ENCODE measurements at regions not wholly inside any gene's neighbourhood (a gene's known extent, or its start where the extent isn't known, plus 50 kb on each side); places are given as distances from the start of the nearest gene placed in this dataset.

DNA sequence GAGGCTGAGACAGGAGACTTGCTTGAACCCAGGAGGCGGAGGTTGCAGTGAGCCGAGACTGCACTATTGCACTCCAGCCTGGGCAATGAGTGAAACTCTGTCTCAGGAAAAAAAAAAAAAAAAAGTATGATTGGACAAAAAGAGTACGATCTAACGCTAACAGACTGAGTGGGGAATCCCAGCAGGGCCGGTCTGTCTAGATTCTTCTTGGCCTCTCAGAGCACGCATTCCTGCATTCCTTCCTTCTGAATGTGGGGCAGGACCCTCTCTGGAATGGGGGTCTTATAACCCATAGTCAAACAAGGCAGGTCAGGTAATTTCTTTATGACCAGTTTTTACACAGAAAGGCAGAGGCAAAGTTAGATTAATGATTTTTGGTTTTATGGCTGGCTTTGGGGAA is 92.0 kb upstream of the PPM1J start:
- Histone ChIP-seq H3K36me3 (no peaks in the 10 kb centered on the region), H3K27ac (no peak overlapping the region), H3K9me3 (replicated peaks) (no peaks in the 10 kb centered on the region), H3K27me3 (replicated peaks) (no peaks in the 10 kb centered on the region), H3K4me3 (no peak overlapping the region), H3K4me1 (replicated peaks) (no peaks in the 10 kb centered on the region)
- no peak for DNase-seq (ENCODE audit: low read depth in 1 of 2, low spot score in 2 of 2)

DNA sequence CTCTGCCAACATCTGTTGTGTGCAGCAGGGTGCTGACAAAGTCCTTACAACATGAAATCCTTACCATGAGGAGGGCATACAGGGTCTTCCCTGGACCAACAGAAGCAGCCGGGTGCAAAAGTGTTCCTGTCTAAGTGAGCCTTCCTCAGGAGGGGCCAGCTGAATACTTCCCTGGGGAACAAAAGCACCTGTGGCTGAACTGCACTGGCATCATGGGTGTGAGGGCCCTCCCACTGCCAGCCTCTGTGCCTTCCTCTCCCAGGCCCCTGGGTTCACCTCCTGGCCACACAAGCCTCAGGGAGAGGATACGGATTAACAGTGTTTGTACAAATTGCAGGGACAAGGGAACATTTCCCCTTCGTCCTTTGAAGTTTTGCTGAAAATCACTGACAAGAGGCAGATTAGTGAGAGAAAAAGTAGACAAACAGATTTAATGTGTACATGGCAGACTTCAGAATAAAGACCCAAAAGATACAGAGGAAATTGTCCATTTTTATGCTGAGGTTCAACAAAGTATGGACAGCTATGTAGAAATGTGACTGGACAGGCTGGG is 91.0 kb upstream of the PPM1J start:
- Histone ChIP-seq H3K9me3 (replicated peaks) (no peaks in the 10 kb centered on the region), H3K27ac (no peak overlapping the region), H3K36me3 (no peaks in the 10 kb centered on the region), H3K4me1 (replicated peaks) (no peaks in the 10 kb centered on the region), H3K4me3 (no peak overlapping the region), H3K27me3 (replicated peaks) (no peaks in the 10 kb centered on the region)
- no peak for DNase-seq (ENCODE audit: low read depth in 1 of 2, low spot score in 2 of 2)

DNA sequence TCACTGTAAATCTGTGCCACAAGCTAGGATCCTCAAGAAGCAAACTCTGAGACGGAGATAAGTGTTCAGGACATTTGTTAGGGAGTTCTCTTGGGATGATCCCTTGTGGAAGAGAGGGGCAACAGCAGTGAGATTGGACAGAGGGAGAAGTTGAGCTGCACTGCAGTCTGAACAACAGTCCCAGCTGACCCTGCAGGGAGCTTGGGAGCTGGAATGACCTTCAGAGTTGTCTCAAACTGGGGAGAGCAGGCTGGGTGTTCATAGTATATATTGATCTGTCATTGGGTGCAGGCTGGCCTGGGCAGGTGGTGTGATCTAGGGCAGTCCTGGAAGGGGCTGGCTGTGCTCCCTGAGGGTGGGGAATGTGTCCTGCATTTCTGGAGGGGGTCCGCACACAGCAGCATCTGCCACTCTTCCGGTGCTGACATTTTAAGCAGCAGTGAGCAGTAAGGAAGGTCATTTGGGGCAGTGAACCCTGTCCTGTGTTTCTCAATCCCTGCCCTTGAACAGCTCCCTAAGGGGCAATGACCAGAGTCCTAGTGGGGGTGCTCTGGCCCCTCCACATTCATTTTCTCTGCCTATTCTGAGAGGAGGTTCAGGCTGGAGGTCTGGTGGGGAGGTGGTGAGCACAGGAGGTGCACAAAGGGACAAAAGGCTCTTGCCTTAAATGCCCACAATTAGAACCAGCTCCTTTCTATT is 90.2 kb upstream of the PPM1J start:
- H3K27ac ChIP-seq = no peak overlapping the region
- H3K27me3 ChIP-seq (replicated peaks) = no peaks in the 10 kb centered on the region
- H3K4me3 ChIP-seq = no peak overlapping the region
- no peaks in the 10 kb centered on the region for H3K36me3 ChIP-seq
- no peaks in the 10 kb centered on the region for H3K9me3 ChIP-seq (replicated peaks)
- no peaks in the 10 kb centered on the region for H3K4me1 ChIP-seq (replicated peaks)
- DNase-seq (ENCODE audit: low read depth in 1 of 2, low spot score in 2 of 2) = no peak

DNA sequence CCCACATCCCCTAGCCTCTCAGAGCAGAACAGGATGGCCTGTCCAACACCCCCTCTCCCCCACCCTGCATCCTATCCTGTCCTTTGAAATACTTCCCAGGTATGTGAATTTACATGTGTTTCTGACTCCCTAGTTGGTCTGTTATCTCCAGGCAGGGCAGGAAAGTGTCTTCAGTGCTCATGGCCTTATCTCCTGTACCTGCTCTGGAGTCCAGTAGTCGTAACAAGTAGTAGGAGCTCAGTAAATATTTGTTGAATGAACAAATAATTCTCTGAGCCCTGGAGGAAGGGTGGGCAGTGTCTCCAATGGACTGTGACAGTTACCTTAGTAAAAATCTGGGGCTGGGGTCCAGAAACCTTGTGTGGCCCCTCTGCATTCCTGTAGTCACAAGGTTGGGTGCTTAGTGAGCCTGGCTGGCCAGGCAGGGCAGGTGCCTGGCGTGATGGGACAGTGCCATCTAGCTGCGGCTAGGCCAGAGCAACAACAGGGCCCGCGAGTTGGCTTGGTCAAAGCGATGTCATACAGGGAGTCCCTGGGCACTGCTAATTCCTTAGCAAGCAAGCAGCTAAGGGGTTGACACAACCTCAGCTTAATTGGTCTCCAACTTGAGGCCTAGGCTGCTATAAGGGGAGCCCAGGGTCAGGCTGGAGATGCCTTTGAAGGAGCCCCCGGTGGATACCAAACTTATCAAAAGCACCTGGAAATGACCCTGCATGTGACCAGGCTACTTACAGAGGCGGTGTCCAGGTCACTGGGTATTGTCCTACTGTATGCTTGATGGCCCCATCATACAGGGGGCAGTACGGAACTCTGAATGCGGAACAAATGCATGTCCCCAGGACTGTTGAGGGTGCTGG is 89.0 kb upstream of the PPM1J start:
- no peaks in the 10 kb centered on the region for H3K4me1 ChIP-seq (replicated peaks)
- DNase-seq (ENCODE audit: low read depth in 1 of 2, low spot score in 2 of 2) = peak; percentile 35 to 65
- no peak overlapping the region for H3K27ac ChIP-seq
- H3K4me3 ChIP-seq = no peak overlapping the region
- H3K27me3 ChIP-seq (replicated peaks) = no peaks in the 10 kb centered on the region
- H3K9me3 ChIP-seq (replicated peaks) = no peaks in the 10 kb centered on the region
- no peaks in the 10 kb centered on the region for H3K36me3 ChIP-seq

DNA sequence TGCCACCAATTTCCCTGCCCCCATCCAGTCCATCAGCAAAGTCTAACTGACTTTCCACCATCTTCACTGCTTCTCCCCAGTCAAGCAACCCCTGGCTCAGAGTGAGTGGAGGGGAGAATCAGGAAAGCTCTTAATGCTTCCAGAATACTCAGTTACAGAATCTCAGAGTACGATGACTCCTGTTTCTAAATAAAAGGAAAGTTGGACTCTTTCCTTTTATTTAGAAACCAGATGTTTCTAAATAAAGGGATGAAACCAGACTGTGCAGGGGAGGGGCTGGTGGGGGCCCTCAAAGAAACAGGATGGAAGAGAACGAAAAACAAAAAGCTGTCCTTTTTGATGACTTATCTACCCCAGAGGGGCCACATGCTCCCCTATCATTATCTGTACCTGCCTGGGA is 85.2 kb upstream of the PPM1J start:
- H3K4me1 ChIP-seq (replicated peaks) = no peaks in the 10 kb centered on the region

DNA sequence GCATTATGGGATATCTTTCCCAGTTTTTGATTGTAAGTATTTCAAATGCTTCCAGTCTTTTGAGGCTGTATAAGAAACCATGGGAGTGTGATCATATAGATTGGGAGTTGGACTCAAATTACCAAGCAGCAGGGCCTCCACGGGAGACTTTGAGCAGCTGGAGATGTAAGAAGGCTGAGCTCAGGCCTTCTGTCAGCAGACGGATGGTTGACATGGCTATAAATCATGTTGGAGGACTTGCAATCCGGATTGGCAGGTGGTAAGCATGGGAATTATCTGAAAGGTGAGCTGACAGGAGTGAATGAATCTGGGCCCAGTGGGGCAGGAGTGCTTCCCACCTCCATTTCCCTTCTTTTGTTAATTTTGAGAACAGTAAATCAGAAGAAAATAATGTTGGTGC is 83.2 kb upstream of the PPM1J start:
- no peak for DNase-seq (ENCODE audit: low read depth in 1 of 2, low spot score in 2 of 2)
- H3K4me1 ChIP-seq (replicated peaks) = no peaks in the 10 kb centered on the region
- H3K27ac ChIP-seq = no peak overlapping the region
- H3K9me3 ChIP-seq (replicated peaks) = no peaks in the 10 kb centered on the region; the same call in 1 of the 2 replicates
- H3K36me3 ChIP-seq = no peaks in the 10 kb centered on the region
- no peaks in the 10 kb centered on the region for H3K27me3 ChIP-seq (replicated peaks)
- no peak overlapping the region for H3K4me3 ChIP-seq

More for the DNA sequence above, 85.2 kb upstream of the PPM1J start:
- no peaks in the 10 kb centered on the region; the same call in 1 of the 2 replicates for H3K9me3 ChIP-seq (replicated peaks)
- H3K27ac ChIP-seq = no peak overlapping the region
- no peak for DNase-seq (ENCODE audit: low read depth in 1 of 2, low spot score in 2 of 2)
- no peaks in the 10 kb centered on the region for H3K36me3 ChIP-seq
- no peaks in the 10 kb centered on the region for H3K27me3 ChIP-seq (replicated peaks)
- H3K4me3 ChIP-seq = no peak overlapping the region

DNA sequence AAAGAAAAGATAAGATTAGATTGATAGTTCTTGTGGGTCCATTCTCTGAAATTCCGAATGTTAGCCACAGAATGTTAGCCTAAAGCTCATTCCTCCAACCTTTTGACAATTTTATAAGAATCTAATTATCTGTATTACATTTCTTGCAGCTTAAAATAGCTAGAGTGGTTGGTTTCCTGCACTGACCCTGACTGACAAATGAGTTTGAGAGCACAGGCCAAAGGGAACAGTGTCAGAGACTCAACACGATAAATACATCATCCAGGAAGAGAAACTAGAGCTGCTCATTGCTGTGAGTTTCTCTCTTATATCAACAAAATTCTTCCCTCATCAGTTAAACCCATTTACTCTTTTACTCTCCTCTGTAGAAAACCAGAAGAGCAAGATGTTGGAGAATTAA is 82.1 kb upstream of the PPM1J start:
- H3K27ac ChIP-seq = no peak overlapping the region
- DNase-seq (ENCODE audit: low read depth in 1 of 2, low spot score in 2 of 2) = no peak

DNA sequence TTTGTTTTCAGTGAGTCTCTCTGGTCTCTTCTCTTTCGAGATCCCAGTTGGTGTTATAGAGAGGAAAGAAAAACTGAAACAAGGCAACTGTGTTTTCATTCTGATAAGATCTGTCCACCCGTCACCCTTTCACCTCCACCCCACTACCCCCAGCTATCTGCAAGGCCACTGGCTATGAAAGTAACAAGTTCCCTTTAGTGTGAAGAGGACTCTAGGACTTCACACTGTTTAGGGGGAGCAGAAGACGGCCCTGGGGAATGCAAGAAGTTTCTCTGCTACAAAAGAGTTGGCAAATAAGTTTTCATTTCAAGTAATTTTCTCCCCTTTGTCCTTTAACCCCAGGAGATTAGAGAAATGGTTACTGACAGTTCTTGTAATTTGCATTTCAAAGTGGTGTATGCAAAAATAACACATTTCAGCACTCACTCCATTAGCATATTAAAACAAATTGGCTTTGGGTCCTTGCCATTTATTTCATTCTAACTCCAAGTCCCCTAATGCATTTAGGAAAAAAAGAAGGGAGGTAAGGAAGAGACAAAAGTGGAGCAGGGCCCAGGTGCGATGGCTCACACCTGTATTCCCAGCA is 79.6 kb upstream of the PPM1J start:
- H3K4me3 ChIP-seq = no peak overlapping the region

More for the DNA sequence above, 82.1 kb upstream of the PPM1J start:
- H3K4me3 ChIP-seq = no peak overlapping the region
- no peaks in the 10 kb centered on the region for H3K36me3 ChIP-seq
- H3K4me1 ChIP-seq (replicated peaks) = peaks cover 4% of the 10 kb centered on the region
- no peaks in the 10 kb centered on the region for H3K27me3 ChIP-seq (replicated peaks)
- no peaks in the 10 kb centered on the region; the same call in 1 of the 2 replicates for H3K9me3 ChIP-seq (replicated peaks)

DNA sequence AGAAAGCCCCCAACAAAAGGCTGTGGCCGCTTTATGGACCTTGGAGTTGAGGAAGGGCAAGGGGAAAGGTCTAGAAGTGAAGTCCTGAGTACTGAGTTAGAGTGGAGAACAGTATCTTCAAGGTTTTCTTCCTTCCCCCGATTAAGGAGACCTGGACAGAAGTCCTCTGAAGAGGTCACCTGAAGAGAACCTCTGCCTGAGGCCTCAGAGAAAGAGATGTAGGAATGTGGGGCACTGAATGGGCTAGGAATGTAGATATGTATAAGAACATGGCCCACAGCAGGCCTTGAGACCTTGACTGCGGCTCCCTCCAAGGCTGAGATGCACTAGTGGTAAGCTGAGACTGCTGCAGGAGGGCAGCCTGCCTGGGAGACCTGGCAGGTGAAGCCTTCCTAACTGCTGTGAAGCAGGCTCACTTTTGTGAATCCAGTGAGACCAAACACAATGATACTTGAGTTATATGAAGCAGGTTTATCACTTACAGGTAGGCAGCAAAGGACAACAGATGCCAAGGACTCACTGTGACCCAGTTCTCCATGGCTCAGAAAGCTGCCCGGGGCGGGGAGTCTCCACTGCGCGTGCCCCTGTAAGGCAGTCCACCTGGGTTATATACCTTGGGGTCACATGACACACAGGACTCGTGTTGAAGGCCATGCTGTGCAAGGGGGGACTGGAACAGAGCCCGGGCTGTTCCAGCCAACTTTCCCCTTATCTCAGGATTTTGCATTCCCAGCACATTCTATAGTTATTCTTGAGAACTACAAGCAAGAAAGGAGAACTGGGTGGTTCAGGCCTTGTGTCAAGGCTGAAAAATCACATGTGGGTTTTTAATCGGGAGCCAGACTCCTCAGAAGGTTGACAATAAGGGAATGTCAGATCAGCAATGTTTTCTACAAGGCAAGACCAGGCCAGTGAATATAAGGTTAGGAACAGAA is 78.8 kb upstream of the PPM1J start:
- no peak for DNase-seq (ENCODE audit: low read depth in 1 of 2, low spot score in 2 of 2)
- Histone ChIP-seq H3K4me1 (replicated peaks) (peaks cover 10% of the 10 kb centered on the region), H3K27ac (no peak overlapping the region)

More for the DNA sequence above, 79.6 kb upstream of the PPM1J start:
- peaks cover 10% of the 10 kb centered on the region for H3K4me1 ChIP-seq (replicated peaks)
- no peak for DNase-seq (ENCODE audit: low read depth in 1 of 2, low spot score in 2 of 2)
- no peaks in the 10 kb centered on the region for H3K27me3 ChIP-seq (replicated peaks)
- H3K36me3 ChIP-seq = no peaks in the 10 kb centered on the region
- no peak overlapping the region for H3K27ac ChIP-seq
- no peaks in the 10 kb centered on the region; the same call in 1 of the 2 replicates for H3K9me3 ChIP-seq (replicated peaks)

DNA sequence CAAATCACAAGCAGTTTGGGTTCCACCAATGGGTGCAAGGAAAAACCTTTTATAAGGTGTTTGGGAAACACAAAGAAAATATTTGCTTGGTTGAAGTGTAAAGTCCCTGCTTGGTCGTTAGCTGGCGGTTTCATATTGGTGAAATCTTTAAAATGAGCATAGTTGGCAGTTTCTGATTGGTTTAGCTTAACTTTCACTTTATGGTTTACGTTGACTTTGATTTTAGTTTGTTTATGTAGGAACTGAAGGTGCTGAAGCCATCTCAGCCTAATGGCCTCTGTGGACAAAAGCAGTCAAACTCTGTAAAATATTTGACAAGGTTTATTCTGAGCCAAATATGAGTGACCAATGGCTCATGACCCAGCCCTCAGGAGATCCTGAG is 76.6 kb upstream of the PPM1J start:
- no peak overlapping the region for H3K27ac ChIP-seq
- no peaks in the 10 kb centered on the region for H3K36me3 ChIP-seq
- no peak overlapping the region for H3K4me3 ChIP-seq
- H3K4me1 ChIP-seq (replicated peaks) = peaks cover 10% of the 10 kb centered on the region
- H3K9me3 ChIP-seq (replicated peaks) = no peaks in the 10 kb centered on the region; the same call in 1 of the 2 replicates
- no peaks in the 10 kb centered on the region for H3K27me3 ChIP-seq (replicated peaks)
- no peak for DNase-seq (ENCODE audit: low read depth in 1 of 2, low spot score in 2 of 2)

More for the DNA sequence above, 78.8 kb upstream of the PPM1J start:
- Histone ChIP-seq H3K9me3 (replicated peaks) (no peaks in the 10 kb centered on the region; the same call in 1 of the 2 replicates), H3K4me3 (no peak overlapping the region), H3K36me3 (no peaks in the 10 kb centered on the region), H3K27me3 (replicated peaks) (no peaks in the 10 kb centered on the region)

DNA sequence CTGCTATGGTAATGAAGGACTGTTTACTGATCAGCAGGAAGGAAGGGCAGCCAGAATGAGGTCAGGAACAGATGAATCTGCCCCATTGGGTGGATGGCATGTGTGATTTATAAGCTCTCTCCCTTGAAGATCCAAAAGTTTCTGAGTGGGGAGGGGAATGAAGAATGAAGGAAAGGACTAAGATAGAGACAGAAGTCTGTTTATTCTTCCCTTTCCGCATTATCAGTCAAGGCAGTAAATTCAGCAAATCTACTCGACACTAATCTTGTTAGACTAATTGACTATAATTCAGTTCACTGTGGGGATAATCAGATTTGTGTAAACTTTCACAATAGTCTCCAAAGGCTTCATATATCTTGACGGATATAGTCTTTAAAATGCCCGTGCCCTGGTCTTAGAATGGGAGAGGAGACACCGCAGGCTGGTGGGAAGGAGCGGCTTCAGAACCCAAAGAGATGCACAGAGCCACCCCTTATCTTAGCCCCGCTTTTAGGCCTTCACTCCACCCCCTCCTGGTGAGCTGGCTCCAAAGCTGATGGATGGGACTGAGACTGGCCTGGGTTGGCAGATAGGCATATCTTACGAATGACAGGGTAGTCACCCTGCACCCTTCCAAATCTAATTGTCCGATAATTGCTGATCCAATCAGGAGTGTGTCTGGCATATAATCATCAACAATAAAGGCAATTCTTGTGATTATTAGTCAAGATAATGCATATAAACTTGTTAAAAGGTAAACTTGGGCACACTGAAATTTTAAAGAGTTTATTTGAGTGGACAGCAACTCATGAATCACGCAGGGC is 76.0 kb upstream of the PPM1J start:
- H3K4me1 ChIP-seq (replicated peaks) = peaks cover 10% of the 10 kb centered on the region
- H3K36me3 ChIP-seq = no peaks in the 10 kb centered on the region
- DNase-seq (ENCODE audit: low read depth in 1 of 2, low spot score in 2 of 2) = no peak
- H3K9me3 ChIP-seq (replicated peaks) = no peaks in the 10 kb centered on the region; the same call in 1 of the 2 replicates
- H3K4me3 ChIP-seq = no peak overlapping the region
- no peak overlapping the region for H3K27ac ChIP-seq
- H3K27me3 ChIP-seq (replicated peaks) = no peaks in the 10 kb centered on the region

DNA sequence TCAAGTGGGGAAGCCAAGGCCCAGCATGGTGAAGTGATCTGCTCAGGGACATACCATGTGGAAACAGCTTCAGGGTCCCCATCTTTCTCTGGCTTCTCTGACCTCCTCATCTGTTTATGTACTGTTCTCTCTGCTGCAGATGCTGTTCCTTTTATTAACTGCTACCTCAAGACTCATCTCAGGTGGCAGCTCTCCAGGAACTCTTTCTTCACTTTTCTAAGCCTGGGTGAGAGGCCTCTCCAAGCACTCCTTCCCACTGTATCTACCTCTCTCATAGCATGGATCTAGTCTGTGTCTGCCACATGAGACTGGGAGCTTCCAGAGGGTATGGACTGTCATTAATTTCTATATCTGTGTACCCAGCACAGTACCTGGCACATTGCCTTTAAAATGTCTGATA is 73.4 kb upstream of the PPM1J start:
- H3K27me3 ChIP-seq (replicated peaks) = no peaks in the 10 kb centered on the region
- no peak overlapping the region for H3K4me3 ChIP-seq
- peaks cover 10% of the 10 kb centered on the region for H3K4me1 ChIP-seq (replicated peaks)
- no peaks in the 10 kb centered on the region for H3K9me3 ChIP-seq (replicated peaks)
- H3K27ac ChIP-seq = no peak overlapping the region
- no peaks in the 10 kb centered on the region for H3K36me3 ChIP-seq
- no peak for DNase-seq (ENCODE audit: low read depth in 1 of 2, low spot score in 2 of 2)

Data from SJSA1 (cell line).